ENCODE measurements at regions not wholly inside any gene's neighbourhood (a gene's known extent, or its start where the extent isn't known, plus 50 kb on each side); places are given as distances from the start of the nearest gene placed in this dataset.

- TF ChIP-seq CTCF (IDR thresholded peaks at IDR 0.05; ENCODE audit: low read depth, low read length, missing input control), result no peak
- TF ChIP-seq REST (IDR thresholded peaks at IDR 0.05), result no peak
- no peak for TF ChIP-seq YY1 (IDR thresholded peaks at IDR 0.05)
- TF ChIP-seq RAD21 (IDR thresholded peaks at IDR 0.05), result no peak
- TF ChIP-seq GABPA (IDR thresholded peaks at IDR 0.05 in 1 of 2, conservative IDR thresholded peaks at IDR 0.05 in 1 of 2), result no peak
- no peak for TF ChIP-seq JUND (IDR thresholded peaks at IDR 0.05)
- TF ChIP-seq MAX (IDR thresholded peaks at IDR 0.05), result no peak
- no peak for TF ChIP-seq SP1 (IDR thresholded peaks at IDR 0.05)
- no peak for TF ChIP-seq TAF1 (conservative IDR thresholded peaks at IDR 0.05)
- TF ChIP-seq ZBTB33 (IDR thresholded peaks at IDR 0.05), result no peak
- no peak for TF ChIP-seq ATF3 (IDR thresholded peaks at IDR 0.05)
Measured at GRCh38 chr14:48378541-48378940, 703.1 kb upstream of the MDGA2 start.
